K562 (cell line): ENCODE measurements at regions not wholly inside any gene's neighbourhood (a gene's known extent, or its start where the extent isn't known, plus 50 kb on each side); places are given as distances from the start of the nearest gene placed in this dataset.

Experiments used
- CCNT2 ChIP-seq: IDR thresholded peaks from 2 replicates; pipeline ENCODE4 v1.6.1; 2011; ENCODE audit warnings: borderline replicate concordance, low read depth, mild to moderate bottlenecking, moderate library complexity, mixed read lengths, low read length; ENCODE audit not compliant: insufficient read length; ENCODE audit errors: extremely low read depth
- FUS ChIP-seq: fragments of 200-400 bp; formaldehyde crosslinking; optimal IDR thresholded peaks from 2 replicates; pipeline ENCODE3; 2017; ENCODE audit warnings: low read depth, low read length
- GABPA ChIP-seq: fragments of 200-800 bp; sonication (Bioruptor generic); conservative IDR thresholded peaks from 2 replicates; pipeline ENCODE4 v1.6.1; 2016; ENCODE audit warnings: low read depth, missing genetic modification characterization, missing compliant biosample characterization
- NONO ChIP-seq, 2 experiments: fragments of 200-400 bp in 1 of 2; fragments of 450-650 bp in 1 of 2; formaldehyde crosslinking in 1 of 2; IDR thresholded peaks; 2 replicates each; pipeline ENCODE4 v1.6.1; 2017; ENCODE audit warnings: low read depth in 2 of 2, mild to moderate bottlenecking in 2 of 2, moderate library complexity in 2 of 2, low read length in 1 of 2
- PCBP2 ChIP-seq: fragments of 200-400 bp; formaldehyde crosslinking; IDR thresholded peaks from 2 replicates; pipeline ENCODE4 v1.6.1; 2018; ENCODE audit warnings: low read length, low read depth, mild to moderate bottlenecking, moderate library complexity; ENCODE audit not compliant: poor library complexity, severe bottlenecking
- SRSF9 ChIP-seq: fragments of 200-400 bp; formaldehyde crosslinking; IDR thresholded peaks from 2 replicates; pipeline ENCODE4 v1.6.1; 2017; ENCODE audit warnings: low read depth, low read length, borderline replicate concordance
- TCF7L2 ChIP-seq: fragments of 150-350 bp; IDR thresholded peaks from 2 replicates; pipeline ENCODE4 v1.6.1; 2016; ENCODE audit warnings: low read depth, mild to moderate bottlenecking, low read length, moderate library complexity
- ZNF146 ChIP-seq: IDR thresholded peaks from one replicate; pipeline ENCODE4 v1.6.1; 2018; ENCODE audit warnings: missing compliant biosample characterization; ENCODE audit not compliant: unreplicated experiment
- ZNF184 ChIP-seq: sonication (generic); formaldehyde crosslinking; IDR thresholded peaks from 2 replicates; pipeline ENCODE4 v1.5.0; 2020; ENCODE audit warnings: missing genetic modification reagents
- ZNF212 ChIP-seq: fragments of 450-650 bp; formaldehyde crosslinking; IDR thresholded peaks from 2 replicates; pipeline ENCODE4 v1.4.0; 2020; ENCODE audit warnings: mild to moderate bottlenecking
- ZNF324 ChIP-seq: fragments of 250-450 bp; sonication (Bioruptor Pico); IDR thresholded peaks from 2 replicates; pipeline ENCODE4 v1.4.0; 2020; ENCODE audit warnings: mild to moderate bottlenecking
- ZNF507 ChIP-seq: conservative IDR thresholded peaks from 2 replicates; pipeline ENCODE4 v1.6.1; 2017; ENCODE audit warnings: missing genetic modification characterization, missing compliant biosample characterization
- ZNF75A ChIP-seq: fragments of 450-650 bp; formaldehyde crosslinking; IDR thresholded peaks from 2 replicates; pipeline ENCODE4 v1.4.0; 2020; ENCODE audit warnings: mild to moderate bottlenecking
- TF ChIP-seq, protein P1 (sequence below): fragments of 250-450 bp; sonication (Bioruptor Pico); IDR thresholded peaks from 2 replicates; pipeline ENCODE4 v1.5.0; 2021; ENCODE audit warnings: mild to moderate bottlenecking, borderline replicate concordance
- TF ChIP-seq, protein P2 (sequence below): sonication (generic); formaldehyde crosslinking; IDR thresholded peaks from 2 replicates; pipeline ENCODE4 v1.8.1; 2022; ENCODE audit warnings: missing genetic modification reagents
- TF ChIP-seq, protein P3 (sequence below): fragments of 450-650 bp; formaldehyde crosslinking; IDR thresholded peaks from 2 replicates; pipeline ENCODE4 v1.4.0; 2022; ENCODE audit warnings: mild to moderate bottlenecking, moderate library complexity
- TF ChIP-seq, protein P4 (sequence below): fragments of 250-450 bp; sonication (Bioruptor Pico); IDR thresholded peaks from 2 replicates; pipeline ENCODE4 v1.8.0; 2022; ENCODE audit warnings: moderate library complexity, mild to moderate bottlenecking, inconsistent platforms
- TF ChIP-seq, protein P5 (sequence below): IDR thresholded peaks from 2 replicates; pipeline ENCODE4 v1.6.1; 2011; ENCODE audit not compliant: insufficient read length; ENCODE audit errors: extremely low read depth
- TF ChIP-seq, protein P6 (sequence below): sonication (generic); formaldehyde crosslinking; IDR thresholded peaks from 2 replicates; pipeline ENCODE4 v1.9.0; 2022; ENCODE audit warnings: mild to moderate bottlenecking, missing genetic modification reagents

DNA sequence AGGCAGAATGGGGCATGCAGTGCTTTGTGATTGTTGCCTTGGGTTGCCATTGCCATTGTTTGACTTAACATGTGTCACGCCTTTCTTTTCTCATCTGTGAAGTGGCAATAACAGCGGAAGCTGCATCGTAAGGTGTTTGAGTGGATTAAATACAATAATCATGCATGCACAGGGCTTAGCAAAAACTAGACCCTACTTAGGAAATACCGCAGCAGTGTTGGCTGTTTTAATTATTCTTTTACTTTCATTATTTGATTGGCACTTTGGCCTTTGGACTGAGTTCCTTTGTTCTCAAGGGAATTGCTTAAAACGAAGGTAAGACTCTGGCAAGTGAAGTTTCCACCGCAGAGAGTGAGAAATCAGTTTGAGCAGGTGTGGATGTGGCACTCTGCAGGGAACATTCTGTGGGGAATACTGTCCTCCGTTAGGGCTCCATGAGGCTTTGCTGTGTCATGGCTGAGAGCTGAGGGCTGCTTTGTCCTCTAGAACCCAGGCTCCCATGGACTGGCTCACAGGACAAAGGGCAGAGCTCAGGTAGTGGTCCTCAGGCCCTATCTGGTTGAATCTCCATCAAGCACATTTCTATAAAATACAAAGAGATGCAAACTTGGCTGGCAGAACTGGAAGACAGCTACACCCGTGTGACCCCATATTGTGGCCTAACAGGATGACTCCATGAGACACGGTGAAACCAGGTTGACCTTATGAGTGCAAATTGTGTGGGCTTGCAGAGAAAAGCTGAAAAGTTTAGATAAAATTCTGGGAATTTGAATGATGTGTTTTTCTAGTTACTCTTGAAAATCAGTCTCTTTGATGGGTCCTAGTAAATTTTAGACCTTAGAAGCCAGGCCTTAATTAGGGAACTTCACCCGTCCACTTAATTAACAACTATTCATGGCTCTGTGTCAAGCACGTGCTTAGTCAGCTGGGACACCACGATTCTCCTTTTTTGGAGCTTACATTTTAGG lies 407.2 kb downstream of the KCNRG start (continued):
- TF ChIP-seq, protein P1, sequence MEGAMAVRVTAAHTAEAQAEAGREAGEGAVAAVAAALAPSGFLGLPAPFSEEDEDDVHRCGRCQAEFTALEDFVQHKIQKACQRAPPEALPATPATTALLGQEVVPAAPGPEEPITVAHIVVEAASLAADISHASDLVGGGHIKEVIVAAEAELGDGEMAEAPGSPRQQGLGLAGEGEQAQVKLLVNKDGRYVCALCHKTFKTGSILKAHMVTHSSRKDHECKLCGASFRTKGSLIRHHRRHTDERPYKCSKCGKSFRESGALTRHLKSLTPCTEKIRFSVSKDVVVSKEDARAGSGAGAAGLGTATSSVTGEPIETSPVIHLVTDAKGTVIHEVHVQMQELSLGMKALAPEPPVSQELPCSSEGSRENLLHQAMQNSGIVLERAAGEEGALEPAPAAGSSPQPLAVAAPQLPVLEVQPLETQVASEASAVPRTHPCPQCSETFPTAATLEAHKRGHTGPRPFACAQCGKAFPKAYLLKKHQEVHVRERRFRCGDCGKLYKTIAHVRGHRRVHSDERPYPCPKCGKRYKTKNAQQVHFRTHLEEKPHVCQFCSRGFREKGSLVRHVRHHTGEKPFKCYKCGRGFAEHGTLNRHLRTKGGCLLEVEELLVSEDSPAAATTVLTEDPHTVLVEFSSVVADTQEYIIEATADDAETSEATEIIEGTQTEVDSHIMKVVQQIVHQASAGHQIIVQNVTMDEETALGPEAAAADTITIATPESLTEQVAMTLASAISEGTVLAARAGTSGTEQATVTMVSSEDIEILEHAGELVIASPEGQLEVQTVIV (CRISPR knock-in tag) = no peak
- TF ChIP-seq ZNF184 (CRISPR knock-in tag) (no peak), PCBP2 (no peak), ZNF507 (no peak), CCNT2 (no peak), FUS (no peak), ZNF146 (no peak), SRSF9 (no peak), TCF7L2 (no peak), GABPA (tag) (no peak), ZNF75A (no peak), ZNF324 (CRISPR knock-in tag) (no peak), NONO (IDR thresholded peaks at IDR 0.05; ENCODE audit: low read depth in 2 of 2, low read length in 1 of 2) (no peak), ZNF212 (CRISPR knock-in tag) (no peak)
- TF ChIP-seq, protein P2, sequence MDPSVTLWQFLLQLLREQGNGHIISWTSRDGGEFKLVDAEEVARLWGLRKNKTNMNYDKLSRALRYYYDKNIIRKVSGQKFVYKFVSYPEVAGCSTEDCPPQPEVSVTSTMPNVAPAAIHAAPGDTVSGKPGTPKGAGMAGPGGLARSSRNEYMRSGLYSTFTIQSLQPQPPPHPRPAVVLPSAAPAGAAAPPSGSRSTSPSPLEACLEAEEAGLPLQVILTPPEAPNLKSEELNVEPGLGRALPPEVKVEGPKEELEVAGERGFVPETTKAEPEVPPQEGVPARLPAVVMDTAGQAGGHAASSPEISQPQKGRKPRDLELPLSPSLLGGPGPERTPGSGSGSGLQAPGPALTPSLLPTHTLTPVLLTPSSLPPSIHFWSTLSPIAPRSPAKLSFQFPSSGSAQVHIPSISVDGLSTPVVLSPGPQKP (CRISPR knock-in tag) = no peak
- TF ChIP-seq, protein P3, sequence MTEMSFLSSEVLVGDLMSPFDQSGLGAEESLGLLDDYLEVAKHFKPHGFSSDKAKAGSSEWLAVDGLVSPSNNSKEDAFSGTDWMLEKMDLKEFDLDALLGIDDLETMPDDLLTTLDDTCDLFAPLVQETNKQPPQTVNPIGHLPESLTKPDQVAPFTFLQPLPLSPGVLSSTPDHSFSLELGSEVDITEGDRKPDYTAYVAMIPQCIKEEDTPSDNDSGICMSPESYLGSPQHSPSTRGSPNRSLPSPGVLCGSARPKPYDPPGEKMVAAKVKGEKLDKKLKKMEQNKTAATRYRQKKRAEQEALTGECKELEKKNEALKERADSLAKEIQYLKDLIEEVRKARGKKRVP (CRISPR knock-in tag) = no peak
- TF ChIP-seq, protein P4, sequence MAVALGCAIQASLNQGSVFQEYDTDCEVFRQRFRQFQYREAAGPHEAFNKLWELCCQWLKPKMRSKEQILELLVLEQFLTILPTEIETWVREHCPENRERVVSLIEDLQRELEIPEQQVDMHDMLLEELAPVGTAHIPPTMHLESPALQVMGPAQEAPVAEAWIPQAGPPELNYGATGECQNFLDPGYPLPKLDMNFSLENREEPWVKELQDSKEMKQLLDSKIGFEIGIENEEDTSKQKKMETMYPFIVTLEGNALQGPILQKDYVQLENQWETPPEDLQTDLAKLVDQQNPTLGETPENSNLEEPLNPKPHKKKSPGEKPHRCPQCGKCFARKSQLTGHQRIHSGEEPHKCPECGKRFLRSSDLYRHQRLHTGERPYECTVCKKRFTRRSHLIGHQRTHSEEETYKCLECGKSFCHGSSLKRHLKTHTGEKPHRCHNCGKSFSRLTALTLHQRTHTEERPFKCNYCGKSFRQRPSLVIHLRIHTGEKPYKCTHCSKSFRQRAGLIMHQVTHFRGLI (CRISPR knock-in tag) = no peak
- TF ChIP-seq, protein P5, sequence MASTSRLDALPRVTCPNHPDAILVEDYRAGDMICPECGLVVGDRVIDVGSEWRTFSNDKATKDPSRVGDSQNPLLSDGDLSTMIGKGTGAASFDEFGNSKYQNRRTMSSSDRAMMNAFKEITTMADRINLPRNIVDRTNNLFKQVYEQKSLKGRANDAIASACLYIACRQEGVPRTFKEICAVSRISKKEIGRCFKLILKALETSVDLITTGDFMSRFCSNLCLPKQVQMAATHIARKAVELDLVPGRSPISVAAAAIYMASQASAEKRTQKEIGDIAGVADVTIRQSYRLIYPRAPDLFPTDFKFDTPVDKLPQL = no peak
- TF ChIP-seq, protein P6, sequence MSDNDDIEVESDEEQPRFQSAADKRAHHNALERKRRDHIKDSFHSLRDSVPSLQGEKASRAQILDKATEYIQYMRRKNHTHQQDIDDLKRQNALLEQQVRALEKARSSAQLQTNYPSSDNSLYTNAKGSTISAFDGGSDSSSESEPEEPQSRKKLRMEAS (CRISPR knock-in tag) = no peak
